HG03025 (cell line): ENCODE measurements at regions not wholly inside any gene's neighbourhood (a gene's known extent, or its start where the extent isn't known, plus 50 kb on each side); places are given as distances from the start of the nearest gene placed in this dataset.

Experiments
- ATAC-seq: cut with Tn5 transposase; IDR thresholded peaks from one replicate; pipeline ENCODE4 v1.9.1; 2021; ENCODE audit warnings: mild to moderate bottlenecking, moderate library complexity; ENCODE audit not compliant: unreplicated experiment, low FRiP score

DNA sequence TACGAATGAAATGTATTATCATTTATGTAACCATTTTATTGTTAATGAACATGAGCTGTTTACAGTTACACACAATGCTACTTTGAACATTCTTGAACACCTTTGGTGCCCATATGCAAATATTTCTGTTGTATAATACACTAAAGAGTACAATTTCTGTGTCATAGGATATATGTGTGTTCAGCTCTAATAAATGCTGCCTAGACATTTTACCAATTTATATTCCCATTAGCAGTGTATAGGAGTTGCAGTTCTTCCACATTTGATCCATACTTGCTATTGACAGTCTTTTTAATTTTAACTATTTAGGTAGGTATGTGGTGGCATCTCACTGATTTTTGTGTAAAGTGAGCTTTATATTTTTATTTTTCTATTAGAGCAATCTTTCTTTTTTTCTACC lies 331.8 kb downstream of the ZIC1 start:
- no peak for ATAC-seq

DNA sequence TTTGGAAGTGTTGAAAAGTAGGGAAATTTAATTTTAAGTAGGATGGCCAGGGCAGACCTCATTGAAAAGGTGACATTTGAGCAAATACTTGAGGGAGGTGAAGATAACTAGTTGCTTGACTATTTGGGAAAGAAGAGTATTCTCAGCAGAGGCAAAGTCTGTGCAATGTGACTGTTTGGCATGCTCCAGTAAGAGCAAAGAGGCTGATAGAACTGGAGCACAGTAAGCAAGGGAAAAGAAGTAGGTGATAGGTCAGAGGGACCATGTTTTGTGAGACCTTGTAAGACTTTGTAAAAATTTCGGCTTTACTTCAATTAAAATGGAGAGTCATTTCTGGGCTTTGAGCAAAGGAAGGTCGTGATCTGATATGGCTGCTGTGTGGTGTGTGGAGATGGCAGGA lies 335.8 kb downstream of the ZIC1 start:
- ATAC-seq, result no peak

DNA sequence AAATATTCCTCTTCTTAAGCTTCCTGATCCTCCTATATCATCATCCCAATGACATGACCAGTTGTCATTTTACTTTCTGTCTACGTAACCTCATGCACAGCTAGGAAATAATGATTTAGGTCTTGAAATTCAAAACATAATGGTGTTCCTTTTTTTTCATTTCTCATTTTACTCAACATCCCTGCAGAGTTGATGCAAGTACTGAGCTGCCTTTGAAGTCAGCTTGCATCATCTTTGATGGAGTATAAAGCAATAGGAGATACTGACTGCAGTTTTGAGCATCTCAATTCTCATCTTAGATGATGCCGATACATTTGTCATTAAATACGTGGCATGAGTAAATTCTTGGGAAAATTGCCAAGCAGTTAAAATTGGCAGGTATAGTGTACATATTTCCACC lies 346.1 kb downstream of the ZIC1 start:
- no peak for ATAC-seq

DNA sequence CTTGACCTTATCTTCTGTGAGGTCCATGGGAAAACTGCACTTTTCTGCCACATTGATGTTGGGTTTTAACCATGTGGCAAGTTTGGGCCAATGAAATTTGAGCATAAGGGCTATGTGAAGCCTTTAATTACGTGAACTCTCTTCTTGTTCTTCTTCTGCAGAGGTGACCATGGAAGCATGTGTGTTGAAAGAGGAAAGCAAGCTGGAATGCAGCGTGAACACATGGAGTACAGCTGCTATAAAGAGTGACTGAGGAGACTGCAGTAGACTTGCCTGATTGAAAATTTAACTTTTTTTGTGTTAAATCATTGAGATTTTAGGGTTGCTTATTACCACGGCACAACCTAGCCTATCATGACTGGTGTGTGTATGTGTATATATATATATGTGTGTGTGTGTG lies 347.3 kb downstream of the ZIC1 start:
- ATAC-seq, result no peak

DNA sequence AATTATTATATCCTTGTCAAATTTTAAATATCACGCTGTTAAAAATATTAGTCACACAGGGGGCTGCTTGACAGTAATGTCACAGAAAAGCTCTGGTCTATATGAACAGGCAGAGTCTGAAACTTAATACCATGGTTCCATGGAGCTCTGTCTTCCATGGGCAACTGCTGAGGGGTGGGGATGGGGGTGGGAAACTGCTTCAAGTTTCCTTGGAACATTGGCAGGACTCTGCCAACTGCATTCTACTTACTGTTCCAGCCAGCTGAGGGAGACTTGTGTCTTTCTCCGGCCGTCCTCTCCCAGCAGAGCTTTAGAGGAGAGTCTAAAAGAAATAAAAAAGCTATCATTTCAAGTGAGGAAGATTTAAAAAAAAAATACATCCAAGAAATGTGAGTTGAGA lies 348.7 kb downstream of the ZIC1 start:
- no peak for ATAC-seq

DNA sequence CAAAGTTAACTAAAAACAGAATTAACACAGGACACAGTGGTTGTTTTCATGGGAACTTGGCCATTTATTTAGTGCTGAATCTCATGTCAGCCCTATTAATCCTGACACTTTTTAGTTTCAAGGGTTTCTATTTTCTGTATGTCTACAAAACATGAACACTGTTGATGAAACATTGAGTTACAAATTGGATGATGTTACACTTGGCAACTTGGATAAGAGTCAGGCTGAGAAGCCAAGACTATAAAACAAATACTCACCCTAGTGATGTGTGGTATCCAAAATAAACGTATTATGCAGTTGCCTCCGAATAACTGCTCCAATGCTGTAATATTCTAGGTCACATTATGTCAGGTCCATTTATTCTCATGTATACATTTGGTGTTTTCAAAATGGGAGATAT lies 349.6 kb downstream of the ZIC1 start:
- no peak for ATAC-seq

DNA sequence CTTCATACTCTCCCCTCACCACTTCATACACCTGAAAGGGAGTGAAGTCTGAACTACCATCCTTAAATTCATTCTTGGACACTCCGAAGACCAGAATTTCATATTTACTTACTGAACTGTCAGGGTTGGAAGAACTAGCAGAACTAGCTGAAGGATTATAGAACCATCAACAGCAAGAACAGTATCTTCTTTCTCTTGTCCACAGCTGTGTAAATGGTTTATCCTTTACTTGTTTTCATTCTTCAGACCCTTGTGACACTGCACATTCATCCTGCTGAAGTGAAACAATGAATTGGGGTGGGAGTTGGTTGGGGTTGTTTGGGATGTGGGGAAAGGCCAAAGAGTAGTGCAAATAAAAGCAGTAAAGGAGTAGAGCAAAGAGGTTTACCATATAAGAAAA lies 350.9 kb downstream of the ZIC1 start:
- no peak for ATAC-seq

DNA sequence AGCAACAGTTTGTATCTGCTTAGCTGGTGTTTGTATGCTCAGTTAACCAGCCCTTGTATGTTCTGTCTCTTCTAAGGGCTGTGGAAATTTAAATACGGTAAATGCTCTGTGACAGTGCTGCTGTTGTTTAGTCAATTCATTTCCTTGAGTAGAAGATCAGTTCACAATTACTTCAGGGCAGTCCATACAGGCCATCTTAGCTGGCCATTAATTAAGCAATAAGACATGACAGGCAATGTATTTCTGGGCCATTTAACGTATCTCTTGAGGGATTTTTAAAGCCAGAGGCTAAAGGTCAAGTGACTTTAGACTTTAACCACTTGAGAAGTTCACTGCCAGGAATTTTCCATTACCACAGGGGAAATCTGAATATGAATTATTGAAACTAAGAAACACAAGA lies 351.8 kb downstream of the ZIC1 start:
- no peak for ATAC-seq

DNA sequence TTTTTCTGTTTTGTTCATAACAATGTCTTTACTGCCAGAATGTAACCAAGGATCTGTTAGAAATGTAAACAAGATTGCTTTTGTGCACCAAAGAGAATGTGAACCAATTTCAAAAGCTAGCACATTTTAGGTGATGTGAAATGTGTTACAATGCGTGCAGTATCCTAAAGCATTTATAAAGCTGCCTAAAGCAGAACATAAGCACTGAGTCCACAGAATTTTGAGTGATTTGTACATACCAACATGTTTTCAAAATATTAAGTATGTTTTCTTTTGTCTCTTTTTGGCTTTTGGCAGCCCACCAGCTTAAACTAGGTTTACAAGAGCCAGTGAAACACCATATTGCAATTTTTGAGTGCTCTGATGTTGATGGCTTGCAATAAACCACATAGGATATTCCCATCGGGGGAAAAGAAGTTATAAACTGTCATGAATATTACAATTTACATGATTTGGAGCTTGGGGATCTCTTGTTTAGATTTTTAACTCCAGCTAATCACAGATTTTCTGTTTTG lies 364.0 kb downstream of the ZIC1 start:
- ATAC-seq, result no peak

DNA sequence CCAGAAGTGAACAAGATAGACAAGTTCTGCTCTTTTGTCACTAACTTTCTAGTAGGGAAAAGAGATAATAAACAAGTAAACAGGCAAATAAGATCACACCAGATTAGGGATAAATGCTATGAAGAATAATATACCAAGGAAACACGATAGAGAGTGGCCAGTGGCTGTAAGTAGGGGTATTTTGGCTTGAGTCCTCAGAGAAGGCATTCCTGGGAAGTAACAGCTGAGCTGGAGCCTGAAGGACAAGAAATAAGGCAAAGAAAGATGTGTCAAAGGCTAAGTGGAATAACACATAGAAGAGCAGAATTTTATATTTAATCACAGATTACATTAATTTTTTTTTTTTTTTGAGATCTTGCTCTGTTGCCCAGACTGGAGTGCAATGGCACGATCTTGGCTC lies 366.2 kb downstream of the ZIC1 start:
- no peak for ATAC-seq

DNA sequence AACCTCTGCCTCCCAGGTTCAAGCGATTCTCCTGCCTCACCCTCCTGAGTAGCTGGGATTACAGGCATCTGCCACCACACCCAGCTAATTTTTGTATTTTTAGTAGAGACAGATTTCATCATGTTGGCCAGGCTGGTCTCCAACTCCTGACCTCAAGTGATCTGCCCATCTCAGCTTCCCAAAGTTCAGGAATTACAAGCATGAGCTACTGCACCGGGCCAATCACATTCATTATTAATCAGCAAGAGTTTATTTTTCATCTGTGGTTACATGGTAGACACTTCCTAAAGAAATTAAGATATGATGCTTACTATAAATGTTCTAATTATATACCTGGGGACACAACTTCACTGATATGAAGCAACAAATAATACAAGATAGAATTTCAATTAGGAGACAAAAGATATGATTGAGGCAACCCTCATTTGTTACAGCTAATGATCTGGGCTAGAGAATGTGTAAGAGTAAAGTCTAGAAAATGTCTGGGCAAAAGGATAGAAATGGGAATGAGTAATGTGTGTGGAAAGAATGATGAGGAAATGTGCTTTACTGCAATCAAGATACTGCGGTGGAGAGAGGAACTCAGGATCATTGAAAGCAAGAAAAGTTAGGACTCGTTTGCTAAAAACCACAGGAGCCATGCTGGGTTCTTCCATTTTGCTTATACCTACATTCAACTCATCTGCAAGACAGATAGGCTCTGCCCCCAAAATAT lies 366.8 kb downstream of the ZIC1 start:
- ATAC-seq, result no peak

DNA sequence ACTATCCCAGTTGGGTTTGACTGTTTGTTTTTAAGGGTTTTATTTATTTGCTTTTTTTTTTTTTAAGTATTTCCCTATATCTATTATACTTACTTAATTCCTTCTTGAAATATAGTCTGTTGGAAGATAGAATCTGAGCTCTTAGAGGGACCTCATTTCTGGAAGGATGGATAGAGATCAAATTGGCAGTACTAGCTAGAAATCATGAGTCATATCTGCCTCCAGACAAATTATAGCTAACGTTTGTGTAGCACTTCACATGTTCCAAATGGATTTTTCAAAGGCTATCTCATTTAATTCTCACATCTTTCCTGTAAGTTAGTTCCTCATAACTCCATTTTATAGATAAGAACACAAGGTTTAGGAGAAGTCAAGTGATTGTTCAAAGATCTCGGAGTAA lies 384.7 kb downstream of the ZIC1 start:
- no peak for ATAC-seq

DNA sequence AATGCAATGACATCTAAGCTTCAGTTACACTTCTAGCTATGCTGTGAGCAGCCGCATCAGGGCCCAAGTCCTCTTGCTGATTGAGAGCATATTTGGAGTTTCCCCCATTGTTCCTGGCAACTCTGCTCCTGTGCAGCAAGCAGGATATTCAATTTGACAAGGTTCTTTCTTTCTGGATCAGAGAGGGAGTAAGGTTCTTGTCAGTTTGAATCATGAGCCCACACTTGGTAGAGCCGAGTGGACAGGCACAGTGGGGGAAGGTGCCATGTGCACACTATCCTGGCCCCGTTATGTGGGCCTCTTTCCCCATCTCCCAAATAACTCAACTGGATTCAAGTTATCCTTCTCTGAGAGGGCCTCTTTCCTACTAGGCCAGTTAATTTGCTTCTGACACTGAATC lies 385.4 kb downstream of the ZIC1 start:
- no peak for ATAC-seq

DNA sequence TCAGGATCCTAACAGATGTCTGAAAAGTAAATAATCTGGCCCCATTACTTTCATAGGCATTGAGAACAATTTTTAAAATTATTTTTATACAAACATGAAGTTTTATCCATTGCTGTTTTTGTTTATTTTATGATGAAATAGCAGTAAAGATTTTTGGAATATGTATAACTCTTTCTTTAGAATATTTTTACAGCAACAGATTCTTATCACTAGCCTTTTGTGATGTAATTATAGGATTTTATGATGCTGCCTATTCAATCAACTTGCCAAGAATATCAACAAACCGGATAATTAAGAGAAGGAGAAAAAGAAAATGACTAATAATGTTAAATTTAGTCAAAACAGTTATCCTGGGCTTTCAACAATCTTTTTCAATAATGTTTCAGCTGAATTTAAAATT lies 386.3 kb downstream of the ZIC1 start:
- no peak for ATAC-seq

DNA sequence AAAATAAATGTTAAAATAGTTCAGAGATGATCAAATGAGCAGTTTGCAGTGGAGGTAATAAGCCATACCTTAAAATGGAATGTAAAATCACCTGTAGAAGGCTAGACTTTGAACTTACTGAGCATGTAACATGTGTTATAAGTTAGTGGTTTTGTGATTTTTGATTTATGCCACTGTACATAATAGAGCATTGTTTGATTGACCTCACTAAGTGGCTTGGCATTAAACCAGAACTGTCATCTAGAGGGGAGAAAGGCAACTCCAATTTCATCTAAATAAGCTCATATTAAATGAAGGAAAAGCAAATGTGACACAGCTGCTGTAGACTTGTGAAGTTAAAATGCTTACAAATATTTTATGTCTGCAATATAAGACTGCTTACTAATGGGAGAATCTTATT lies 387.9 kb downstream of the ZIC1 start:
- ATAC-seq, result no peak

DNA sequence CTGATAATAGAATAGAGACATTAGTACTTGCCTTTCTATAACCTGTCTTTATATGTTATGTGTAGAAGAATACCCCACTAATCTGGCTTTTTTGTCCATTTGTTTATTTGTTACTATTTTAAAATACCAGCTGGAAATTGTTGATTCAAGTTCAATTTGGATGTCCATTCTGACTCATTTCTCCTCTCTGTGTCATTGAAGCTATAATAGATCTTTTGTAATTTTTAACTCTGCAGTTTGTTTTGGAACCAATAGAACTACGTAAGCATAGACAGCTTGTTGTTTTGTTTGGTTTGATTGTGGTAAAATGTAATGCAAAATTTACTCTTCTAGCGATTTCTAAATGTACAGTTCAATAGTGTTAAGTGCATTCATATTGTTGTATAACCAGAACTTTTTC lies 390.4 kb downstream of the ZIC1 start:
- no peak for ATAC-seq

DNA sequence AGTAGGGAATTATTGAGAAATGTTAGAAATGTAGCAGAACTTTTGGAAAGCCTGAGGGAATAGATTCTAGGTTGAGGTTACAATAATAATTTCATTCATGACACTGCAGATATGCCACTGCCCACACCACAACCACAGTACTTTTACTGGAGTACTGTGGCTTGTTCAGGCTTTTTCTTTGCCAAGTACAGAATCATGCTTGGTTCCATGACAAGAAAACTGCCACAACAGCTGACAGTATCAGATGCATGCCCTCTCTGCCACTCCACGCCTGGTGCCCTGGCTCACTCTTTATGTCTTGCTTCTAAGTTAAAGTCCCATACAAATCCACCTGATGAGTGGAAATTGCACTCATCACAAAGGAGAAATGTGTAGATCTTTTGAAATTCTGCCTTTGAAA lies 398.6 kb downstream of the ZIC1 start:
- ATAC-seq, result no peak

DNA sequence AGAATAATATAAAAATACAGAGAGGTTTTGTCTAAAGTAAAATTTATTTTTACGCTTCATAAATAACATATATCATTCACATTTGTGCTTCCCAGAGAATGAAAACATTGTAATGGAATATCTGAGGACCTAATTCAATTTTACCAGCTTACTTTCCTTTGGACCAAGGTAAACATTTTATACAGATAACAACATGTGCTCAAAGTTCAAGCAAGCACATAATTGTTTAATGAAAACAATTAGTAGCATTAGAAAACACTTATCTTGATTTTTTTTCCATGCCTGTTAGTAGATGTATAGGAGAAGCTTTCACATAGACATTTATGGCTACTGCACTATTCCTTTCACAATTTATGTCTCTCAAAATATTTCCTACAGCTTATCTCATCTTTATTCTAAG lies 400.0 kb downstream of the ZIC1 start:
- no peak for ATAC-seq

DNA sequence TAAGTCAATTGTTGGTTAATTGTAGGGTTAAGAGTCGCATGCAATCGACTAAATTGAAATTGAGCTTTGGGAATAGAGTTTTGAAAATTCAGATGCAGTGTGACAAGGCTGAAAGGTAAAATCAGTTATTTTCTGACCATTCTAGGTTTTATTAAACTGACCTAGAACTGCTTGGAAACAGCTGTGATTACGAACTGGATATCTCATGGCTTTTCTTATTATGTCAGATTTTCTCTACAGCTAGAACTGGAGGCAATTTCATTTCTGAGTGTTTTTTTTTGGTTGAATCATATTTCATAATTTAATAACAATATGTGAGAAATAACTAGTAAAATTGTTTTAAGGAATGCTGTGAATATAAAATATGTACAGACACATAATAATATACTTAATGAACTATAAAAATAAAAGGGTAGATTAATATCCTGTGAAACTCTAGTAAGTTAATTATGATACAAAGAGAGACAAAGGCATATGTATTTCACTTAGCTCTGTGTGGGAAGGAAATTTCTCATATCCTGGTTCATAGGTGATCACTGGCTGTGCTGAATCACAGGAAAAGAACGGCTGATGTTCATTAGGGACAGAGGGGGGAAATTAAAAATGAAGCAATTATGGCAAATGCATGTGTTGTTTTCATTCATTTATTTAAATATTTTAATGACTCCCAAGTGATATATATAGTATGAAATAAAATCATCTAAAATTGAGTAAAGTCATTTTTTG lies 403.2 kb downstream of the ZIC1 start:
- no peak for ATAC-seq

DNA sequence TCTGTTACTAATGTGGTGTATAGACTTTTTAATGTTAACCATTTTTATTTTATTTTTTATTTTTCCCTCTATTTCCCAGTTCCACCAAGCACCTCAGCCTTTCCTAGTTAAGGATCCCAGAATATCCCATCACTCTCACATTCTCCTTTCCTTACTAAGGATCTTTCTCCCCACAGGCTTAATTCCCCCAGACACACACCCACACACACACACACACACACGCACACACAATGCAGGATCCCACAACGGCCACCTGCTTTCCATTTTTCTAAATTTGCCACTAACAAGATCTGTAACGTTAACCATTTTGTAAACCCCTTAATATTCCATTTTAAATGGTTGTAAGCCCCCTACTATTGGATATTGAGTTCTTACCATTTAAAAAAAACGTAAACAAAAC lies 404.1 kb downstream of the ZIC1 start:
- ATAC-seq, result no peak

DNA sequence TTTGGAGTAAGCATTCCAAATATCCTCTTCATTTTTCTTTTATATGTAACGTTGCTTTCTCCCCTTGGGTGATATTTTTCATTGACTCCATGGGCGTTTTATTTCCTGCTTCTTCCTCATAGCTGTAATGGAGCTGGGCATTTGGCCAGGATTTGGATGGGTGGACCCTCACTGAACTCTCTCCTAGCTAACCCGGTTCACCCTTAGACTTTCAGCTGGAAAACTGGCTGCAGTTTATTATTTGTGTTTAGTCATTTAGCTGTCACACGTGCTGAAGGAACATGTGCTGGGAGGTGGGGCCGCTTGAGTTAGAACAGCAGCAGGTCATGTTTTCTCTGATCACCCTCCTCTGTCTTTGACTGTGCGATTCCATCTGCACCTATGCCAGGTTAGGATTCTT lies 407.6 kb downstream of the ZIC1 start:
- no peak for ATAC-seq

DNA sequence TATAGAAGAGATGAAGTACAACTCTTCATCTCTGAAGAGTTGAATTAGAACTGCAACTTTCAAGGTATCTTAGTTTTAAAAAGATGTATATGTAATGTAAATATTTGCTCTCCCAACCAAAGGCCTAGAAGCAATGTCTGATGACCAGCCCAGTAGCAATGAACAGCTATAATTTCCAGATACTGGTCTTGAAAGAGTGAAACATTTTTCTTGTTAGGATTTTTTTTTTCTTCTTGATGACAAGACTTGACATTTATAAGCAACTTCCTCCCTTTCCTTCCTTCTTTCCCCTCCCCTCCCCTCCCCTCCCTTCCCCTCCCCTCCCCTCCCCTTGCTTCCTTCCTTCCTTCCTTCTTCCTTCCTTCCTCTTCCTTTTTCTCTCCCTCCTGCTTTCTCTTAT lies 423.4 kb downstream of the ZIC1 start:
- ATAC-seq, result no peak
